Heart left ventricle (tissue), 13 donors: ENCODE measurements at regions not wholly inside any gene's neighbourhood (a gene's known extent, or its start where the extent isn't known, plus 50 kb on each side); places are given as distances from the start of the nearest gene placed in this dataset.

ENCODE experiments used
- CTCF ChIP-seq, 12 donors: fragments of 200-600 bp; sonication (generic) in 4 of 12; IDR thresholded peaks; one replicate each; pipeline versions ENCODE4 v1.5.0 to v1.8.0; 2018 to 2022; ENCODE audit warnings: antibody characterized with exemption in 12 of 12, mild to moderate bottlenecking in 5 of 12
- POLR2A ChIP-seq, 2 donors: fragments of 450-650 bp; IDR thresholded peaks; one replicate each; pipeline ENCODE4 v1.6.1; 2017; ENCODE audit warnings: antibody characterized with exemption in 2 of 2, mild to moderate bottlenecking in 2 of 2, moderate library complexity in 2 of 2
- donor health status: ischemic (EF 13 %, LVEDD 7.1; RV severe dilation, severe dysfunction).
- donor health status: DM: no; HTN: yes; CAD: no.
- donor health status: DM: no; HTN: no; CAD: no.
- donor health status: ischemic (EF 25% LVEDD 6.9; RV normal size, moderate dysfunction).
- donor health status: ischemic (EF 25% LVEDD 5.7; RV mildly dilated, moderate dysfunction).
- donor health status: ischemic (EF 35%, LVEDD 5.7; RV mildly dilated, moderate dysfunction).
- donor health status: nonischemic (EF 11% LVEDD 7.7; RV severe dilation, severe dysfunction).
- donor health status: DM: yes; HTN: yes; CAD: no.
- donor health status: PGD.
- donor health status: ischemic (EF 29% LVEDD 5.4; RV normal size, mild dysfunction).
- donor health status: nonischemic (EF 23%, LVEDD 6.1; RV moderate dilation, normal function).

- no peak for TF ChIP-seq CTCF (IDR thresholded peaks at IDR 0.05)
- TF ChIP-seq POLR2A (IDR thresholded peaks at IDR 0.05) = no peak
These were observed 152.5 kb upstream of the NFIB start for GRCh38 chr9:14466429-14466818.
